ENCODE measurements at regions not wholly inside any gene's neighbourhood (a gene's known extent, or its start where the extent isn't known, plus 50 kb on each side); places are given as distances from the start of the nearest gene placed in this dataset.

DNA sequence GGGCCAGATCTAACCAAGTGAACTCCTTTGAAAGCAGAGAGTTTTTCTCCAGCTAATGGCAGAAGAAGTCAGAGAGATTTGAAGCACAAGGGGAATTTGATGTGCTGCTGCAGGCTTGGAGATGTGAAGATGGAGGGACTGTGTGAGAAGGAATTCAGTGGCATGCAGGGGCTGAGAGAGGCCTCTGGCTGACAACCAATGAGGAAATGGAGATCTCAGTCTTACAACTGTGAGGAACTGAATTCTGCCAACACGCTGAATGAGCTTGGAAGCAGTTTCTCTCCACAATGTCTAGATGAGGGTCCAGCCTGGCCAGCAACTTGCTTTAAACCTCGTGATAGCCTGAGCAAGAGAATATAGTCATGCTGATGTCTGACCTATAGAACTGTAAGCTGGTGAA, 224.1 kb upstream of the DPP10 start:
- H3K4me3 ChIP-seq (ENCODE audit: low read depth, low read length), result no peak overlapping the region

DNA sequence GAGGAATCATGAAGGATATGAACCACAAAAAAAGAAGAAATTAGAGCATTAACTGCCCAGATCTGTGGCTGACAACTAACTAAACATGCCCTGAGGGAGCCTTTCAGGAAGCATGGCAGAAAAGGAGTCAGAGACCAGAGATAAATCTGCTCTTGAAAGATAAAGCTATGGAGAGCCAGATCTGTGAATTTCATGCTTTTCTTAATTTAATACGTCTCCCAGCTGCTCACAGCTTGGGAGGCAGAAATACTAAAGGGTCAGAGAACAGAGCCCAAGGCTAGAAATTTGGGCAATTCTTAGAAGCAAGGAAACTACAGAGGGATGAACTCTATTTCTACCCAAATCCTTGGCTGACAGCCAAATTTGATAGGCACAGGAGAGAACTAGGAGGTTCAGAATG, 223.0 kb upstream of the DPP10 start:
- TF ChIP-seq, protein P1, sequence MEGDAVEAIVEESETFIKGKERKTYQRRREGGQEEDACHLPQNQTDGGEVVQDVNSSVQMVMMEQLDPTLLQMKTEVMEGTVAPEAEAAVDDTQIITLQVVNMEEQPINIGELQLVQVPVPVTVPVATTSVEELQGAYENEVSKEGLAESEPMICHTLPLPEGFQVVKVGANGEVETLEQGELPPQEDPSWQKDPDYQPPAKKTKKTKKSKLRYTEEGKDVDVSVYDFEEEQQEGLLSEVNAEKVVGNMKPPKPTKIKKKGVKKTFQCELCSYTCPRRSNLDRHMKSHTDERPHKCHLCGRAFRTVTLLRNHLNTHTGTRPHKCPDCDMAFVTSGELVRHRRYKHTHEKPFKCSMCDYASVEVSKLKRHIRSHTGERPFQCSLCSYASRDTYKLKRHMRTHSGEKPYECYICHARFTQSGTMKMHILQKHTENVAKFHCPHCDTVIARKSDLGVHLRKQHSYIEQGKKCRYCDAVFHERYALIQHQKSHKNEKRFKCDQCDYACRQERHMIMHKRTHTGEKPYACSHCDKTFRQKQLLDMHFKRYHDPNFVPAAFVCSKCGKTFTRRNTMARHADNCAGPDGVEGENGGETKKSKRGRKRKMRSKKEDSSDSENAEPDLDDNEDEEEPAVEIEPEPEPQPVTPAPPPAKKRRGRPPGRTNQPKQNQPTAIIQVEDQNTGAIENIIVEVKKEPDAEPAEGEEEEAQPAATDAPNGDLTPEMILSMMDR (IDR thresholded peaks at IDR 0.05; ENCODE audit: low read depth, low read length, missing control alignments), result no peak

More for the DNA sequence above, 224.1 kb upstream of the DPP10 start:
- DNase-seq (ENCODE audit: low read depth), result no peak
- in situ Hi-C loops (cut with HindIII; ENCODE audit: low sequenced_read_pairs), result no loop called here
- TF ChIP-seq, protein P1 (IDR thresholded peaks at IDR 0.05; ENCODE audit: low read depth, low read length, missing control alignments), result no peak

DNA sequence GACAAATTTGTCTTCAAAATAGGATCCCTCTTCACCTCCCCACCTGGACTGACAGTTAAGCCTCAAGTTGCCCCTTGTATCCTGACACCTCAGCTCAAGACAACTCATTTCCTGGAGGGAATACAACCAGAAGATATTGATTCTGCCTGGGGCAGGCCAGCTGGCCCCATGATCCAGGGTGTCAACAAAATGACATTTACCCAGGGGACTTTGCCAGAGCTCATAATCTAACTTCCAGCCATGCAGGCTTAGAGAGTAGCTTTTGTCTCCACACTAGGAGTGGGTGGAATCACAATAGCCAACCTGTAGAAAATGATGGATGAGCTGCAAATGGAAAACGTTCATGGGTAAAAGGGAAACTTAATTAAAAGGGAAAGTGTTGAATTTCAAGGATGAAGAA, 220.1 kb upstream of the DPP10 start:
- TF ChIP-seq, protein P1 (IDR thresholded peaks at IDR 0.05; ENCODE audit: low read depth, low read length, missing control alignments), result no peak
- DNase-seq (ENCODE audit: low read depth), result no peak
- in situ Hi-C loops (cut with HindIII; ENCODE audit: low sequenced_read_pairs), result no loop called here
- no peak overlapping the region for H3K4me3 ChIP-seq (ENCODE audit: low read depth, low read length)

More for the DNA sequence above, 223.0 kb upstream of the DPP10 start:
- no peak for DNase-seq (ENCODE audit: low read depth)
- in situ Hi-C loops (cut with HindIII; ENCODE audit: low sequenced_read_pairs), result no loop called here
- no peak overlapping the region for H3K4me3 ChIP-seq (ENCODE audit: low read depth, low read length)

DNA sequence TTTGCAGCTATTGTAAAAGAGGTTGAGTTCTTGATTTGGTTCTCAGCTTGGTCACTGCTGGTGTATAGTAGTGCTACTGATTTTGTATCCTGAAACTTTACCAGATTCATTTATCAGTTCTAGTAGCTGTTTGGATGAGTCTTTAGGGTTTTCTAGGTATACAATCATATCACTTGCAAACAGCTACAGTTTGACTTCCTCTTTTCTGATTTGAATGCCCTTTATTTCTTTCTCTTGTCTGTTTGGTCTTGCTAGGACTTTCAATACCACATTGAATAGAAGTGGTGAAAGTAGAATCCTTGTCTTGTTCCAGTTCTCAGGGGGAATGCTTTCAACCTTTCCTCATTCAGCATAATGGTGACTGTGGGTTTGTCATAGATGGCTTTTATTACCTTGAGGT, 210.5 kb upstream of the DPP10 start:
- in situ Hi-C loops (cut with HindIII; ENCODE audit: low sequenced_read_pairs), result no loop called here
- no peak for DNase-seq (ENCODE audit: low read depth)
- H3K4me3 ChIP-seq (ENCODE audit: low read depth, low read length), result no peak overlapping the region
- TF ChIP-seq, protein P1 (IDR thresholded peaks at IDR 0.05; ENCODE audit: low read depth, low read length, missing control alignments), result no peak

DNA sequence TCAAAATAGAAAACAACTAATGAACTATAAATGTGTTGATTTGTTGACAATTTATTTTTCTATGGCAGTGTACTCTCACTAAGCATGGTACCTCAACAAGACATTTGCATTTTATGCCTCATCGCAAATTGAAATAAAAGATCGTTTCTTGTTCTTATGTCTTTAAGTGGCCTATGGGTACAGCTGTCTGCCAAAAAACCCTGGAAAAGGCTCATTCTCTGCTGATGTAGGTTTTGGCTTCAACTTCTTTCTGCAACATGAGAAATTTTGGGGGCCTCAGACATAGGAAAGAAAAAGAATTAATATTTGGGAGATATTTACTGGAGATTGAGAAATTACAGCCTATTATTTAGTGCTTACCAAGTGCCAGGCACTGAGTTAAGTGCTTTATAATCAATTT, 205.1 kb upstream of the DPP10 start:
- TF ChIP-seq, protein P1 (IDR thresholded peaks at IDR 0.05; ENCODE audit: low read depth, low read length, missing control alignments), result no peak
- DNase-seq (ENCODE audit: low read depth), result no peak
- no peak overlapping the region for H3K4me3 ChIP-seq (ENCODE audit: low read depth, low read length)
- in situ Hi-C loops (cut with HindIII; ENCODE audit: low sequenced_read_pairs), result no loop called here

DNA sequence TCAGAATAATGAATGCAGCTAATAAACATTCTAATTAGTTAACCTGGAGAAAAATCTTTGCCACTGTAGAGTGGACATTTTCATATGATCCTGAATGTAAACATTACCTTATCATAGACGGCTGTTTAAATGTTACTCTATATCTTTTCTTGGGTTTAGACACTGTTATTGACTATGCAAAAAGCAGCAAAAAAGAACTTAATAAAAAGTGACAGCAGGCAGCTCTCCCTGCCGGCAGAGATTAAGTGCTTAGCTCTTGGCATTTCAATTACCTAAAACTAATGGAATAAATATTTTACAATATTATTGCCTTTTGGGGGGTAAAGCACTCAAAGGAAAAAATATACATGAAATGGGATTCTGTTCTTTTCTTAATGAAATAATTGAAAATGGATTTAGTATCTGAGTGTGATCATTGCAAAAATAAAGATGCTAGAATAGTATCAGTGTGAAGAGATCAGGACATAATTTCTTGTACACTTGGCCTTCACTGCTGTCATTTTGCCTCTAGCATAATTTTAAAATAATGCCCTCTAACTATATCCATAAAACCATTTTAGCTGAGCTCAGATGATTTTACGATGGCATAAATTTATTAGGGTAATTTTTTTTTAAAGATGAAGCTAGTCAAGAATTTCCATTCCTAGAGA, 203.4 kb upstream of the DPP10 start:
- no peak for DNase-seq (ENCODE audit: low read depth)
- TF ChIP-seq, protein P1 (IDR thresholded peaks at IDR 0.05; ENCODE audit: low read depth, low read length, missing control alignments), result no peak
- in situ Hi-C loops (cut with HindIII; ENCODE audit: low sequenced_read_pairs), result no loop called here

More for the DNA sequence above, 203.4 kb upstream of the DPP10 start:
- H3K4me3 ChIP-seq (ENCODE audit: low read depth, low read length), result no peak overlapping the region
